HG03025 (cell line): ENCODE measurements at regions not wholly inside any gene's neighbourhood (a gene's known extent, or its start where the extent isn't known, plus 50 kb on each side); places are given as distances from the start of the nearest gene placed in this dataset.
A peak's percentile ranks its signal among the peaks of the same experiment; 100 is the strongest.
"Not testable (repeated sequence)": the region's sequence is repeated elsewhere in the genome, so short reads cannot be mapped to it uniquely, and the experiment has no call there.

Experiments
- ATAC-seq: cut with Tn5 transposase; IDR thresholded peaks from one replicate; pipeline ENCODE4 v1.9.1; 2021; ENCODE audit warnings: mild to moderate bottlenecking, moderate library complexity; ENCODE audit not compliant: unreplicated experiment, low FRiP score

GRCh38 chr7:55299273-55299967 is 65.7 kb upstream of the LANCL2 start:
- no peak for ATAC-seq

GRCh38 chr7:55303220-55303619 is 61.9 kb upstream of the LANCL2 start:
- ATAC-seq, result no peak

GRCh38 chr7:55304018-55304762 is 60.9 kb upstream of the LANCL2 start:
- no peak for ATAC-seq

- no peak for ATAC-seq
Measured at GRCh38 chr7:55305135-55305534, 60.0 kb upstream of the LANCL2 start.

GRCh38 chr7:55306331-55306730 is 58.8 kb upstream of the LANCL2 start:
- ATAC-seq, result no peak

- no peak for ATAC-seq
Measured at GRCh38 chr7:55307123-55307916, 57.8 kb upstream of the LANCL2 start.

GRCh38 chr7:55308186-55308929 is 56.8 kb upstream of the LANCL2 start:
- no peak for ATAC-seq

GRCh38 chr7:55309040-55309991 is 55.8 kb upstream of the LANCL2 start:
- ATAC-seq, result peak; percentile 90

- ATAC-seq, result no peak
Measured at GRCh38 chr7:55310287-55311025, 54.7 kb upstream of the LANCL2 start.

- not testable (repeated sequence) for ATAC-seq
Measured at GRCh38 chr7:55311892-55312291, 53.2 kb upstream of the LANCL2 start.

GRCh38 chr7:55313671-55314070 is 51.5 kb upstream of the LANCL2 start:
- ATAC-seq, result not testable (repeated sequence)

- ATAC-seq, result no peak
Measured at GRCh38 chr7:55314967-55315366, 50.2 kb upstream of the LANCL2 start.
